ENCODE measurements at regions not wholly inside any gene's neighbourhood (a gene's known extent, or its start where the extent isn't known, plus 50 kb on each side); places are given as distances from the start of the nearest gene placed in this dataset.

GRCh38 chr2:173775440-173775839 is 189.7 kb downstream of the SP3 start:
- intact Hi-C loops (cut with DNase I; ENCODE audit: low total_unique reads): no loop called here

GRCh38 chr2:173782681-173783080 is 182.5 kb downstream of the SP3 start:
- Histone ChIP-seq H3K27me3 (no peaks in the 10 kb centered on the region), H3K4me3 (no peak overlapping the region), H3K27ac (no peak overlapping the region), H3K9me3 (no peaks in the 10 kb centered on the region), H3K36me3 (no peaks in the 10 kb centered on the region), H3K4me1 (peaks cover 0 to 5% of the 10 kb centered on the region in 2 donors)
- no peak for TF ChIP-seq POLR2AphosphoS5 (IDR thresholded peaks at IDR 0.05)
- no peak for TF ChIP-seq CTCF (IDR thresholded peaks at IDR 0.05)
- TF ChIP-seq POLR2A (IDR thresholded peaks at IDR 0.05): no peak
- no peak for DNase-seq (ENCODE audit: low spot score in 2 of 2)
- intact Hi-C loops (cut with DNase I; ENCODE audit: low total_unique reads): no loop called here

More at GRCh38 chr2:173775440-173775839, 189.7 kb downstream of the SP3 start:
- no peak for DNase-seq (ENCODE audit: low spot score in 2 of 2)
- H3K4me1 ChIP-seq: no peaks in the 10 kb centered on the region
- no peaks in the 10 kb centered on the region for H3K36me3 ChIP-seq
- TF ChIP-seq CTCF (IDR thresholded peaks at IDR 0.05): no peak
- TF ChIP-seq POLR2AphosphoS5 (IDR thresholded peaks at IDR 0.05): no peak
- no peak for TF ChIP-seq POLR2A (IDR thresholded peaks at IDR 0.05)
- H3K9me3 ChIP-seq: no peaks in the 10 kb centered on the region
- no peak overlapping the region for H3K27ac ChIP-seq
- no peaks in the 10 kb centered on the region for H3K27me3 ChIP-seq
- no peak overlapping the region for H3K4me3 ChIP-seq

- Histone ChIP-seq H3K9me3 (no peaks in the 10 kb centered on the region), H3K4me3 (no peak overlapping the region), H3K27ac (no peak overlapping the region), H3K36me3 (no peaks in the 10 kb centered on the region), H3K4me1 (peaks cover 0 to 5% of the 10 kb centered on the region in 2 donors), H3K27me3 (no peaks in the 10 kb centered on the region)
- no peak for TF ChIP-seq CTCF (IDR thresholded peaks at IDR 0.05)
- no peak for TF ChIP-seq POLR2AphosphoS5 (IDR thresholded peaks at IDR 0.05)
- TF ChIP-seq POLR2A (IDR thresholded peaks at IDR 0.05): no peak
- no peak for DNase-seq (ENCODE audit: low spot score in 2 of 2)
- intact Hi-C loops (cut with DNase I; ENCODE audit: low total_unique reads): no loop called here
Observed at GRCh38 chr2:173783382-173783781, 181.8 kb downstream of the SP3 start.

- no peak for DNase-seq (ENCODE audit: low spot score in 2 of 2)
- H3K27ac ChIP-seq: no peak overlapping the region
- intact Hi-C loops (cut with DNase I; ENCODE audit: low total_unique reads): no loop called here
- H3K4me3 ChIP-seq: no peak overlapping the region
- peaks cover 0 to 5% of the 10 kb centered on the region in 2 donors for H3K4me1 ChIP-seq
- no peaks in the 10 kb centered on the region for H3K9me3 ChIP-seq
- H3K27me3 ChIP-seq: no peaks in the 10 kb centered on the region
- H3K36me3 ChIP-seq: no peaks in the 10 kb centered on the region
- TF ChIP-seq POLR2AphosphoS5 (IDR thresholded peaks at IDR 0.05) (no peak), POLR2A (IDR thresholded peaks at IDR 0.05) (no peak), CTCF (IDR thresholded peaks at IDR 0.05) (no peak)
Observed at GRCh38 chr2:173785813-173786212, 179.4 kb downstream of the SP3 start.

- no peak overlapping the region for H3K27ac ChIP-seq
- intact Hi-C loops (cut with DNase I; ENCODE audit: low total_unique reads): loop anchor here (5.0 kb wide), 1 partner anchor 154 kb away; no protein-coding TSS in a partner anchor
- no peak for TF ChIP-seq POLR2A (IDR thresholded peaks at IDR 0.05)
- no peak for TF ChIP-seq CTCF (IDR thresholded peaks at IDR 0.05)
- TF ChIP-seq POLR2AphosphoS5 (IDR thresholded peaks at IDR 0.05): no peak
- DNase-seq (ENCODE audit: low spot score in 2 of 2): no peak
- no peaks in the 10 kb centered on the region for H3K4me1 ChIP-seq
- H3K9me3 ChIP-seq: no peaks in the 10 kb centered on the region
- no peak overlapping the region for H3K4me3 ChIP-seq
- no peaks in the 10 kb centered on the region for H3K36me3 ChIP-seq
- H3K27me3 ChIP-seq: no peaks in the 10 kb centered on the region
Observed at GRCh38 chr2:173791502-173791901, 173.7 kb downstream of the SP3 start.
